Esophagus squamous epithelium (tissue), 5 donors: ENCODE measurements at regions not wholly inside any gene's neighbourhood (a gene's known extent, or its start where the extent isn't known, plus 50 kb on each side); places are given as distances from the start of the nearest gene placed in this dataset.
A peak's percentile ranks its signal among the peaks of the same experiment; 100 is the strongest.

Source experiments
- DNase-seq: peaks from one replicate; lab custom pipeline; 2025; lab: John Stamatoyannopoulos, UW
- H3K27ac ChIP-seq, 4 donors: fragments of 200-600 bp; sonication (generic); one replicate each; pipeline ENCODE4 v1.5.1; 2016 to 2019; ENCODE audit warnings: mild to moderate bottlenecking in 1 of 4
- H3K27me3 ChIP-seq, 4 donors: fragments of 200-600 bp; sonication (generic); 1 replicate in 3 of 4; 2 replicates in 1 of 4; pipeline versions ENCODE4 v1.5.1 to v1.6.0; 2017 to 2021; ENCODE audit warnings: antibody characterized with exemption in 1 of 4
- H3K36me3 ChIP-seq, 3 donors: fragments of 200-600 bp; sonication (generic); one replicate each; pipeline ENCODE4 v1.5.1; 2016 to 2019
- H3K4me1 ChIP-seq, 3 donors: fragments of 200-600 bp; sonication (generic); one replicate each; pipeline ENCODE4 v1.5.1; 2017 to 2019
- H3K4me3 ChIP-seq, 4 donors: fragments of 200-600 bp; sonication (generic); 1 replicate in 3 of 4; 2 replicates in 1 of 4; pipeline ENCODE4 v1.5.1; 2016 to 2019; ENCODE audit warnings: mild to moderate bottlenecking in 2 of 4, moderate library complexity in 1 of 4
- H3K9me3 ChIP-seq, 3 donors: fragments of 200-600 bp; sonication (generic); one replicate each; pipeline ENCODE4 v1.5.1; 2016 to 2019
- CTCF ChIP-seq, 6 experiments: fragments of 450-650 bp in 4 of 6; fragments of 200-600 bp in 2 of 6; sonication (generic) in 2 of 6; IDR thresholded peaks; one replicate each; pipeline ENCODE4 v1.5.1; 2016 to 2019; ENCODE audit warnings: antibody characterized with exemption in 6 of 6, mild to moderate bottlenecking in 4 of 6, moderate library complexity in 4 of 6
- POLR2A ChIP-seq, 4 donors: fragments of 450-650 bp; IDR thresholded peaks; one replicate each; pipeline ENCODE4 v1.6.1; 2017; ENCODE audit warnings: antibody characterized with exemption in 4 of 4, mild to moderate bottlenecking in 4 of 4, moderate library complexity in 3 of 4
- WGBS, 2 donors: methylation state at CpG; one replicate each; pipeline ENCODE4 v1.1.5; 2018; 5-methylcytosine and 5-hydroxymethylcytosine counted together
- intact Hi-C: fragments of 100-400 bp; cut with DNase I; formaldehyde crosslinking; loops from one replicate; pipeline ENCODE4 v1.15.0; 2022
- donor health status: DM: yes; HTN: yes; CAD: no.

- H3K9me3 ChIP-seq: no peaks in the 10 kb centered on the region
- H3K27ac ChIP-seq: no peak overlapping the region
- no peaks in the 10 kb centered on the region for H3K4me1 ChIP-seq
- H3K36me3 ChIP-seq: no peaks in the 10 kb centered on the region
- intact Hi-C loops: no loop called here
- no peaks in the 10 kb centered on the region for H3K27me3 ChIP-seq
- no peak overlapping the region for H3K4me3 ChIP-seq
- WGBS, 2 donors: 49% methylated on average over 3 of the region's 3 CpGs; no CpG with 5 or more reads in 1 of the 2 donors
- no peak for DNase-seq
- TF ChIP-seq CTCF (IDR thresholded peaks at IDR 0.05) (no peak), POLR2A (IDR thresholded peaks at IDR 0.05) (no peak)
Measured at GRCh38 chrX:97682991-97683840, 799.5 kb downstream of the RPA4 start.

- intact Hi-C loops: no loop called here
- 41 to 45% methylated on average over 4 of the region's 4 CpGs for WGBS, 2 donors
- DNase-seq: no peak
- Histone ChIP-seq H3K4me3 (no peak overlapping the region), H3K27me3 (no peaks in the 10 kb centered on the region), H3K4me1 (no peaks in the 10 kb centered on the region), H3K9me3 (no peaks in the 10 kb centered on the region), H3K27ac (no peak overlapping the region), H3K36me3 (no peaks in the 10 kb centered on the region)
- TF ChIP-seq POLR2A (IDR thresholded peaks at IDR 0.05) (no peak), CTCF (IDR thresholded peaks at IDR 0.05) (peak in 5 of 6 experiments; percentile 30 to 53 (median 47))
Measured at GRCh38 chrX:97685753-97686152, 802.0 kb downstream of the RPA4 start.

- 33 to 39% methylated on average over 2 of the region's 2 CpGs for WGBS, 2 donors
- no peak overlapping the region for H3K27ac ChIP-seq
- H3K27me3 ChIP-seq: no peaks in the 10 kb centered on the region
- no peaks in the 10 kb centered on the region for H3K4me1 ChIP-seq
- no peak for TF ChIP-seq POLR2A (IDR thresholded peaks at IDR 0.05)
- TF ChIP-seq CTCF (IDR thresholded peaks at IDR 0.05): no peak
- no peaks in the 10 kb centered on the region for H3K9me3 ChIP-seq
- no peak overlapping the region for H3K4me3 ChIP-seq
- intact Hi-C loops: no loop called here
- no peak for DNase-seq
- H3K36me3 ChIP-seq: no peaks in the 10 kb centered on the region
Measured at GRCh38 chrX:97691901-97692455, 808.3 kb downstream of the RPA4 start.

GRCh38 chrX:97692575-97692974 is 808.9 kb downstream of the RPA4 start:
- Histone ChIP-seq H3K27me3 (no peaks in the 10 kb centered on the region), H3K9me3 (no peaks in the 10 kb centered on the region), H3K36me3 (no peaks in the 10 kb centered on the region), H3K27ac (no peak overlapping the region), H3K4me1 (no peaks in the 10 kb centered on the region), H3K4me3 (no peak overlapping the region)
- WGBS, 2 donors: 71 to 96% methylated on average over 2 of the region's 2 CpGs
- intact Hi-C loops: no loop called here
- no peak for TF ChIP-seq CTCF (IDR thresholded peaks at IDR 0.05)
- TF ChIP-seq POLR2A (IDR thresholded peaks at IDR 0.05): no peak
- DNase-seq: no peak

GRCh38 chrX:97700547-97700946 is 816.8 kb downstream of the RPA4 start:
- Histone ChIP-seq H3K27me3 (no peaks in the 10 kb centered on the region), H3K27ac (no peak overlapping the region), H3K9me3 (no peaks in the 10 kb centered on the region), H3K36me3 (no peaks in the 10 kb centered on the region), H3K4me1 (no peaks in the 10 kb centered on the region), H3K4me3 (no peak overlapping the region)
- no peak for DNase-seq
- no peak for TF ChIP-seq CTCF (IDR thresholded peaks at IDR 0.05)
- TF ChIP-seq POLR2A (IDR thresholded peaks at IDR 0.05): no peak
- intact Hi-C loops: no loop called here
- WGBS, 2 donors: 73 to 85% methylated on average over 2 of the region's 2 CpGs
